Tibial artery (tissue), 4 donors: ENCODE measurements at regions not wholly inside any gene's neighbourhood (a gene's known extent, or its start where the extent isn't known, plus 50 kb on each side); places are given as distances from the start of the nearest gene placed in this dataset.
"Not testable (repeated sequence)": the region's sequence is repeated elsewhere in the genome, so short reads cannot be mapped to it uniquely, and the experiment has no call there.

Experiments used
- DNase-seq, 2 donors: peaks; one replicate each; pipeline ENCODE4 v3.0.0-alpha.2; 2019
- H3K27ac ChIP-seq, 2 donors: fragments of 200-600 bp; sonication (generic) in 1 of 2; 1 replicate in 1 of 2; 2 replicates in 1 of 2; pipeline ENCODE4 v1.5.1; 2018 to 2019; ENCODE audit warnings: mild to moderate bottlenecking in 1 of 2
- H3K27me3 ChIP-seq, 2 donors: fragments of 200-600 bp; sonication (generic) in 1 of 2; one replicate each; pipeline versions ENCODE4 v1.5.1 to v1.6.0; 2016 to 2019
- H3K36me3 ChIP-seq, 3 donors: fragments of 200-600 bp; sonication (generic) in 2 of 3; one replicate each; pipeline ENCODE4 v1.5.1; 2016 to 2019; ENCODE audit warnings: mild to moderate bottlenecking in 2 of 3
- H3K4me1 ChIP-seq, 4 donors: fragments of 200-600 bp; sonication (generic) in 2 of 4; 1 replicate in 3 of 4; 2 replicates in 1 of 4; pipeline ENCODE4 v1.5.1; 2016 to 2019
- H3K4me3 ChIP-seq, 2 donors: fragments of 200-600 bp; sonication (generic) in 1 of 2; 1 replicate in 1 of 2; 2 replicates in 1 of 2; pipeline ENCODE4 v1.5.1; 2018 to 2019; ENCODE audit warnings: mild to moderate bottlenecking in 2 of 2
- H3K9me3 ChIP-seq, 3 donors: fragments of 200-600 bp; sonication (generic) in 1 of 3; one replicate each; pipeline ENCODE4 v1.5.1; 2016 to 2019
- intact Hi-C: fragments of 100-400 bp; cut with DNase I; formaldehyde crosslinking; loops from one replicate; pipeline ENCODE4 v1.15.0; 2023; ENCODE audit warnings: low total_unique reads
- TF ChIP-seq, protein P1 (sequence below), 2 experiments: fragments of 200-600 bp in 1 of 2; fragments of 450-650 bp in 1 of 2; IDR thresholded peaks; one replicate each; pipeline ENCODE4 v1.5.1; 2017 to 2019; ENCODE audit warnings: antibody characterized with exemption in 2 of 2, mild to moderate bottlenecking in 1 of 2, moderate library complexity in 1 of 2

DNA sequence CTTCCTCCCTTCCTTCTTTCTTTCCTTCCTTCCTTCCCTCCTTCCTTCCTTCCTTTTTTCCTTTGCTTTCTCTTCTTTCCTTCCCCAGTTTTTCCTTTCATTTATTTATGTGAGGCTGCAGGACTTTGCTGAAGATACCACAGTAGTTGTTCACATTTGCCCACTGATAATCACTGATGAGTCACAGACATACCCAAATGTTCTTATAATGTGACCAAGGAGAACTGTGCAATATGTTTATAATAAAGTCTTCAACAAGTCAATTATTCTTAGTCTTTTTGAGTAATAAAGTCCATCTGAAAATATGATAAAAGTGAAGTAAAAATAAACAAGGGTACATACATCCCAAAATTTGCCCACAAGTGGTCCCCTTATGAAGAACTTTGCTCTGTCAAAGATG, 159.7 kb downstream of the GNAI1 start:
- H3K4me3 ChIP-seq: no peak overlapping the region
- intact Hi-C loops: no loop called here
- H3K9me3 ChIP-seq: peaks cover 0 to 22% (median 0%) of the 10 kb centered on the region in 3 donors
- H3K27me3 ChIP-seq: no peaks in the 10 kb centered on the region
- no peaks in the 10 kb centered on the region for H3K36me3 ChIP-seq
- H3K4me1 ChIP-seq: no peaks in the 10 kb centered on the region
- DNase-seq: no peak
- TF ChIP-seq, protein P1, sequence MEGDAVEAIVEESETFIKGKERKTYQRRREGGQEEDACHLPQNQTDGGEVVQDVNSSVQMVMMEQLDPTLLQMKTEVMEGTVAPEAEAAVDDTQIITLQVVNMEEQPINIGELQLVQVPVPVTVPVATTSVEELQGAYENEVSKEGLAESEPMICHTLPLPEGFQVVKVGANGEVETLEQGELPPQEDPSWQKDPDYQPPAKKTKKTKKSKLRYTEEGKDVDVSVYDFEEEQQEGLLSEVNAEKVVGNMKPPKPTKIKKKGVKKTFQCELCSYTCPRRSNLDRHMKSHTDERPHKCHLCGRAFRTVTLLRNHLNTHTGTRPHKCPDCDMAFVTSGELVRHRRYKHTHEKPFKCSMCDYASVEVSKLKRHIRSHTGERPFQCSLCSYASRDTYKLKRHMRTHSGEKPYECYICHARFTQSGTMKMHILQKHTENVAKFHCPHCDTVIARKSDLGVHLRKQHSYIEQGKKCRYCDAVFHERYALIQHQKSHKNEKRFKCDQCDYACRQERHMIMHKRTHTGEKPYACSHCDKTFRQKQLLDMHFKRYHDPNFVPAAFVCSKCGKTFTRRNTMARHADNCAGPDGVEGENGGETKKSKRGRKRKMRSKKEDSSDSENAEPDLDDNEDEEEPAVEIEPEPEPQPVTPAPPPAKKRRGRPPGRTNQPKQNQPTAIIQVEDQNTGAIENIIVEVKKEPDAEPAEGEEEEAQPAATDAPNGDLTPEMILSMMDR (IDR thresholded peaks at IDR 0.05): no peak
- H3K27ac ChIP-seq: no peak overlapping the region

DNA sequence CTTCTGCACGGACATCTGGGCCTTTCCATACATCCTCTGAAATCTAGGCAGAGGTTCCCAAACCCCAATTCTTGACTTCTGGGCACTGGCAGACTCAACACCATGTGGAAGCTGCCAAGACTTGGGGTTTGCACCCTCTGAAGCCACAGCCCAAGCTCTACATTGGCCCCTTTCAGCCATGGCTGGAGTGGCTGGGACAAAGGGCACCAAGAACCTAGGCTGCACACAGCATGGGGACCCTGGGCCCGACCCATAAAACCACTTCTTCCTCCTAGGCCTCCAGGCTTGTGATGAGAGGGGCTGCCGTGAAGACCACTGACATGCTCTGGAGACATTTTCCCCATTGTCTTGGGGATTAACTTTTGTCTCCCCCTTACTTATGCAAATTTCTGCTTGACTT, 158.0 kb downstream of the GNAI1 start:
- H3K36me3 ChIP-seq, H3K27ac ChIP-seq, H3K4me3 ChIP-seq, H3K4me1 ChIP-seq, intact Hi-C loops, H3K27me3 ChIP-seq, DNase-seq: not testable (repeated sequence)
- H3K9me3 ChIP-seq: peaks cover 0 to 22% (median 0%) of the 10 kb centered on the region in 3 donors

DNA sequence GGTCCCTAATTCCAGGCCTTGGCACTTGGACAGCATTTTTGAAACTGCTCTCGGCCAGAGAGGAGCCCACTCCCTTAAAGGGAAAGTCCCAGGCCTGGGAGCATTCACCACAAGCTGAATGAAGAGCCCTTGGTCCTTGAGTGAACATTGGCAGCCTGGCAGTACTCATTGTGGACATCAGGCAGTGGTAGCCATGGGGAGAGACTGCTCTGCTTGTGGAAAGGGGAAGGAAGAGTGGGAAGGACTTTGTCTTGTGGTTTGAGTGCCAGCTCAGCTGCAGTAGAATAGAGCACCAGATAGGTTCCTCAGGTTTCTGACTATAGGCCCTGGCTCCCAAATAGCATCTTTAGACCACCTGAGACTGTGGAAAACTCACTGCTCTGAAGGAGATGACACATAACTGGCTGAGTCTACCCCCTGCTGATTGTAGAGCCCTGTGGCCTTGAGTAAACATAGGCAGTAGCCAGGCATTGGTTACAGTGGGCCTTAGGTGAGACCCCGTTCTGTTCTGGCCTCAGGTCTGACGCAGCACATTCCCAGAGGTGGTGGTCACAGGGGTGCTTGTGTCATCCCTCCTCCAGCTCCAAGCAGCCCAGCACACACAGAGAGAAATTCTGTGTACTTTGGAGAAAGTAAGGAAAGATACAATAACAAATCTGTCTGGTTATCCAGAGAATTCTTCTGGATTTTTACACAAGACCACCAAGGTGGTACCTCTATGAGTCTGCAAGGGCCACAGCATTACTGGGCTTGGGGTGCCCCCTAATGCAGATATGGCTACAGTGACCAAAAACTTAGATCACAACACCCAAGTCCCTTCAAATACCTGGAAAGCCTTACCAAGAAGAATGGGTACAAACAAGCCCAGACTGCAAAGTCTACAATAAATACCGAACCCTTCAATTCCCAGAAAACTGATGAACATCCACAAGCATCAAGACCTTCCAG, 153.8 kb downstream of the GNAI1 start:
- intact Hi-C loops: no loop called here
- Histone ChIP-seq H3K27ac (no peak overlapping the region), H3K27me3 (no peaks in the 10 kb centered on the region), H3K4me3 (no peak overlapping the region), H3K4me1 (no peaks in the 10 kb centered on the region), H3K36me3 (no peaks in the 10 kb centered on the region), H3K9me3 (peaks cover 0 to 4% (median 0%) of the 10 kb centered on the region in 3 donors)
- no peak for DNase-seq
- TF ChIP-seq, protein P1 (IDR thresholded peaks at IDR 0.05): no peak

DNA sequence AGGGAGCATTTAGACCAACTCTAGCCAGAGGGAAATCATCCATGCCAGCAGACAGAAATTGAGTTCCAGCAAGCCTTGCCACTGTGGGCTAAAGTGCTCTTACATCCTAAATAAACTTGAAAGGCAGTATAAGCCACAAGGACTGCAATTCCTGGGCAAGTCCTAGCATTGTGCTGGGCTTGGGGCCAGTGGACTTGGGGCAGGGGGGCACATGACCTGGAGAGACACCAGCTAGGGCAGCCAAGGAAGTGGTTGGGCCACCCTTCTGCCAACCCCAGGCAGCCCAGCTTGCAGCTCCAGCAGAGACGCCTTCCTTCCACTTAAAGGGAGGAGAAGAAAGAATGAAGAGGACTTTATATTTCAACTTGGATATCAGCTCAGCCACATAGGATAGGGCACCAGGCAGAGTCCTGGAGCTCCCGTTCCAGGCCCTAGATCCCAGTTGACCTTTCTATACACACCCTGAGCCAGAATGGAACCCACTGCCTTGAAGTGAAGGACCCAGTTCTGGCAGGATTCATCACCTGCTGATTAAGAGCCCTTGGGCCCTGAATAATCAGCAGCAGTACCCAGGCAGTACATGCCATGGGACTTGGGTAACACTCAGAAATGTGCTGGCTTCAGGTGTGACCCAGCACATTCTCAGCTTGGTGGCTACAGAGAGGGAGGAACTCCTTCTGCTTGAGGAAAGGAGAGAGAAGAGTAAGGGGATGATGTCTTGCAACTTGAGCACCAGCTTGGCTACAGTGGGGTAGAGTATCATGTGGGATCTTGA, 153.0 kb downstream of the GNAI1 start:
- Histone ChIP-seq H3K9me3 (peaks cover 0 to 4% (median 0%) of the 10 kb centered on the region in 3 donors), H3K4me1 (no peaks in the 10 kb centered on the region), H3K27me3 (no peaks in the 10 kb centered on the region), H3K4me3 (no peak overlapping the region), H3K36me3 (no peaks in the 10 kb centered on the region), H3K27ac (no peak overlapping the region)
- DNase-seq: no peak
- TF ChIP-seq, protein P1 (IDR thresholded peaks at IDR 0.05): no peak
- intact Hi-C loops: no loop called here

DNA sequence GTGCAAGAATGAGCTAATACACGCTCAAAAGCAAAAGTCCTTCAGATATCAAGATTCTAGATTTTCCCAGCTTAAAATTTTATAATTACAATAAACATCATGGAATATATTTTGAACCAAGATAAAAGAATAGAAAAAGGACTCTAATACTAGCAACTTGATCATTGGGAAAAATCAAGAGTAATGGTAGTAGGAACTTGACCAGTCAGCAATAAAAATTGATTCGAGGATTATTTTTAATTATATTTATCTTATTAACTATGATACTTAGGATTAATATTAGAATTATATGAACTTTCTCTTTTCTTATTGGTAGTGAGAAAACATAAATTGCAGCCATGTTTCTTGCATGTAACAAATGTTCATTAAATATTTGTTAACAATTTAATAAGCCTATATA, 152.0 kb downstream of the GNAI1 start:
- H3K27ac ChIP-seq: no peak overlapping the region
- H3K4me1 ChIP-seq: no peaks in the 10 kb centered on the region
- no peak for DNase-seq
- TF ChIP-seq, protein P1 (IDR thresholded peaks at IDR 0.05): no peak
- no peaks in the 10 kb centered on the region for H3K36me3 ChIP-seq
- peaks cover 0 to 4% (median 0%) of the 10 kb centered on the region in 3 donors for H3K9me3 ChIP-seq
- intact Hi-C loops: no loop called here
- no peaks in the 10 kb centered on the region for H3K27me3 ChIP-seq
- no peak overlapping the region for H3K4me3 ChIP-seq

DNA sequence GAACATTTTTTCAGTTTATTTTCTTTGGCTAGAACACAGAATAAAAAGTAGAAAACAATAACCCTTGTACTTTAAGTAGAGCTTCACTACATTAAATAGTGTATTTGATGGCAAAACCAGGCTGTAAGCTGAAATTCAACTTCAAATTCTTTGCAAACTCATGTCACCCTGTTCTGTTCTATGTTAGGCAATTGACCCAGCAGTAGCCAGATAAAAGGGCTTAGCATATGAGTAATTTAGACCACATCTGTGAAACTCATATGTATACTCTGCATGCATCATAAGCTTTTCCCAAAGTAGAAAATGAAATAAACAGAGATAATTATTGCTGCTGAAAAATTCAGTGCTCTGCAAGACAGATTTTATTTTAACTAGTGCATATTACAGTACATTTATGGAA, 150.2 kb downstream of the GNAI1 start:
- peaks cover 0 to 4% (median 0%) of the 10 kb centered on the region in 3 donors for H3K9me3 ChIP-seq
- no peak overlapping the region for H3K27ac ChIP-seq
- H3K36me3 ChIP-seq: no peaks in the 10 kb centered on the region
- peaks cover 0 to under 1% (median 0%) of the 10 kb centered on the region in 4 donors for H3K4me1 ChIP-seq
- TF ChIP-seq, protein P1 (IDR thresholded peaks at IDR 0.05): no peak
- no peaks in the 10 kb centered on the region for H3K27me3 ChIP-seq
- H3K4me3 ChIP-seq: no peak overlapping the region
- intact Hi-C loops: no loop called here
- DNase-seq: no peak
